Gastroesophageal sphincter (tissue), 3 donors: ENCODE measurements at regions not wholly inside any gene's neighbourhood (a gene's known extent, or its start where the extent isn't known, plus 50 kb on each side); places are given as distances from the start of the nearest gene placed in this dataset.

Experiments used
- CTCF ChIP-seq, 4 experiments: fragments of 200-600 bp in 2 of 4; fragments of 450-650 bp in 2 of 4; sonication (generic) in 1 of 4; IDR thresholded peaks; one replicate each; pipeline ENCODE4 v1.5.1; 2017 to 2019; ENCODE audit warnings: antibody characterized with exemption in 4 of 4, mild to moderate bottlenecking in 2 of 4, moderate library complexity in 2 of 4
- EP300 ChIP-seq: sonication (generic); formaldehyde crosslinking; IDR thresholded peaks from one replicate; pipeline ENCODE4 v1.6.1; 2017; ENCODE audit warnings: antibody characterized with exemption, mild to moderate bottlenecking
- POLR2A ChIP-seq, 2 donors: fragments of 450-650 bp; IDR thresholded peaks; one replicate each; pipeline ENCODE4 v1.6.1; 2017; ENCODE audit warnings: antibody characterized with exemption in 2 of 2, mild to moderate bottlenecking in 2 of 2, moderate library complexity in 1 of 2
- POLR2AphosphoS5 ChIP-seq: sonication (generic); formaldehyde crosslinking; IDR thresholded peaks from one replicate; pipeline ENCODE4 v1.6.1; 2017; ENCODE audit warnings: antibody characterized with exemption

- TF ChIP-seq CTCF (IDR thresholded peaks at IDR 0.05) = no peak
- no peak for TF ChIP-seq POLR2A (IDR thresholded peaks at IDR 0.05)
- TF ChIP-seq POLR2AphosphoS5 = no peak
- no peak for TF ChIP-seq EP300
Observed at GRCh38 chr20:54346276-54346675, 129.1 kb upstream of the DOK5 start.
